Endothelial cell (in vitro differentiated cells): ENCODE measurements at regions not wholly inside any gene's neighbourhood (a gene's known extent, or its start where the extent isn't known, plus 50 kb on each side); places are given as distances from the start of the nearest gene placed in this dataset.

Experiments used
- DNase-seq: peaks from one replicate; pipeline ENCODE4 v3.0.0; 2021; ENCODE audit warnings: low spot score
- H3K27ac Mint-ChIP-seq: one replicate; pipeline ENCODE4 v1.8.0; 2021; ENCODE audit warnings: mixed read lengths, inconsistent platforms; ENCODE audit not compliant: unreplicated experiment
- H3K27me3 Mint-ChIP-seq: one replicate; pipeline ENCODE4 v1.8.0; 2021; ENCODE audit warnings: mild to moderate bottlenecking, moderate library complexity, mixed read lengths, inconsistent platforms; ENCODE audit not compliant: unreplicated experiment
- H3K36me3 Mint-ChIP-seq: one replicate; pipeline ENCODE4 v1.8.0; 2021; ENCODE audit warnings: mild to moderate bottlenecking, low read depth, mixed read lengths, inconsistent platforms; ENCODE audit not compliant: unreplicated experiment
- H3K4me1 Mint-ChIP-seq: one replicate; pipeline ENCODE4 v1.8.0; 2021; ENCODE audit warnings: mild to moderate bottlenecking, mixed read lengths, inconsistent platforms; ENCODE audit not compliant: unreplicated experiment
- H3K4me3 Mint-ChIP-seq: one replicate; pipeline ENCODE4 v1.8.0; 2021; ENCODE audit warnings: mild to moderate bottlenecking, mixed read lengths, inconsistent platforms; ENCODE audit not compliant: unreplicated experiment
- H3K9me3 Mint-ChIP-seq: one replicate; pipeline ENCODE4 v1.8.0; 2021; ENCODE audit warnings: mixed read lengths, inconsistent platforms; ENCODE audit not compliant: unreplicated experiment
- TF ChIP-seq, protein P1 (sequence below): fragments of 200-600 bp; sonication (generic); IDR thresholded peaks from one replicate; pipeline ENCODE4 v1.5.0; 2021; ENCODE audit warnings: antibody characterized with exemption; ENCODE audit not compliant: unreplicated experiment

DNA sequence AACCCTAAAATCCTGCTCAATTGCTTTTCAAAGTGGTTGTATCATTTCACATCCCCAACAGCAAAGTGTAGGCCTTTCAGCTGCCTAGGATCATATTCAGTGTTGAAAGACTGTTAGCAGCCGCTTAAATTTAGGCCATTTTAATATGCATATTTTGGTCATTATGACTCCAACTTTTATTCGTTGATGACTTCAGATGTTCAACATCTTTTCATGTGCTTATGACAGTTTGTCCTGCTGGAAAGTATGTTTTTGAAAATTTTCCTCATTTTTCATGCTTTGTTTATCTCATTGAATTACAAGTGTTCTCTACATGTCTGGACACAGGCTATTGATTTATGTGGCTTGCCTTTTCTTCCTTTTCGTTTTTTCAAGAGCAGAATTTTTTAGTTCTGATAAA, 244.0 kb downstream of the THBS2 start:
- H3K36me3 Mint-ChIP-seq: peaks cover 4% of the 10 kb centered on the region
- TF ChIP-seq, protein P1, sequence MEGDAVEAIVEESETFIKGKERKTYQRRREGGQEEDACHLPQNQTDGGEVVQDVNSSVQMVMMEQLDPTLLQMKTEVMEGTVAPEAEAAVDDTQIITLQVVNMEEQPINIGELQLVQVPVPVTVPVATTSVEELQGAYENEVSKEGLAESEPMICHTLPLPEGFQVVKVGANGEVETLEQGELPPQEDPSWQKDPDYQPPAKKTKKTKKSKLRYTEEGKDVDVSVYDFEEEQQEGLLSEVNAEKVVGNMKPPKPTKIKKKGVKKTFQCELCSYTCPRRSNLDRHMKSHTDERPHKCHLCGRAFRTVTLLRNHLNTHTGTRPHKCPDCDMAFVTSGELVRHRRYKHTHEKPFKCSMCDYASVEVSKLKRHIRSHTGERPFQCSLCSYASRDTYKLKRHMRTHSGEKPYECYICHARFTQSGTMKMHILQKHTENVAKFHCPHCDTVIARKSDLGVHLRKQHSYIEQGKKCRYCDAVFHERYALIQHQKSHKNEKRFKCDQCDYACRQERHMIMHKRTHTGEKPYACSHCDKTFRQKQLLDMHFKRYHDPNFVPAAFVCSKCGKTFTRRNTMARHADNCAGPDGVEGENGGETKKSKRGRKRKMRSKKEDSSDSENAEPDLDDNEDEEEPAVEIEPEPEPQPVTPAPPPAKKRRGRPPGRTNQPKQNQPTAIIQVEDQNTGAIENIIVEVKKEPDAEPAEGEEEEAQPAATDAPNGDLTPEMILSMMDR: no peak
- no peak for DNase-seq
- H3K9me3 Mint-ChIP-seq: peaks cover 4% of the 10 kb centered on the region
- H3K4me3 Mint-ChIP-seq: no peak overlapping the region
- H3K27me3 Mint-ChIP-seq: no peaks in the 10 kb centered on the region
- H3K27ac Mint-ChIP-seq: no peak overlapping the region
- H3K4me1 Mint-ChIP-seq: no peaks in the 10 kb centered on the region

DNA sequence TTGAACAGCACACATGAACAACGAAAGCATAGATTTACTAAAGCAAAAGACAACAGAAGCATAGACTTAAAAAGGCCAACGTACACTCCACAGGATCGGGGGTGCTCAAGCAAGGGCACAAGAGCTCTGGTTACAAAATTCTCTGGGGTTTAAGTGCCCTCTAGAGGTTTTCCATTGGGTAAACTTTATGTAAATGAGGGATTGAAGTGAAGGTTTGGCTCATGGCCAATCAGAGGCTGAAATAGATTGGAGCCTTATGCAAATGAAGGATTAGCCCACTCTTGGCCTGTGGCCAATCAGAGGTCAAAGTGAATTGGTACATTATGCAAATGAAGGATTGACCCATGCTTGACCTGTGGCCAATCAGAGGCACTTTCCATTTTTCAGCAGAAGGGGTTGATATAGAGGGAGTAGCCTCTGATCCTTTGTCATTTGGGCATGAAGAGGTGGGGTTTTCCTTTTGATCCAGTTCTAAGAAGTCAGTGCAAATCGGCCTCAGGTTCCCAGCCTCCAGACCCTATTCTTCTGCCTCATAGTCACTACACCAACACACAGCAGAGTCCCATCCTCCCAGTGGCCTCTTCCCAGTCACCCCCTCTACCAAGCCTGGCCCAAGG, 244.9 kb downstream of the THBS2 start:
- Mint-ChIP-seq H3K4me3 (no peak overlapping the region), H3K27ac (no peak overlapping the region), H3K4me1 (no peaks in the 10 kb centered on the region), H3K9me3 (peaks cover 12% of the 10 kb centered on the region), H3K27me3 (no peaks in the 10 kb centered on the region), H3K36me3 (peaks cover 11% of the 10 kb centered on the region)
- TF ChIP-seq, protein P1: no peak
- DNase-seq: no peak

DNA sequence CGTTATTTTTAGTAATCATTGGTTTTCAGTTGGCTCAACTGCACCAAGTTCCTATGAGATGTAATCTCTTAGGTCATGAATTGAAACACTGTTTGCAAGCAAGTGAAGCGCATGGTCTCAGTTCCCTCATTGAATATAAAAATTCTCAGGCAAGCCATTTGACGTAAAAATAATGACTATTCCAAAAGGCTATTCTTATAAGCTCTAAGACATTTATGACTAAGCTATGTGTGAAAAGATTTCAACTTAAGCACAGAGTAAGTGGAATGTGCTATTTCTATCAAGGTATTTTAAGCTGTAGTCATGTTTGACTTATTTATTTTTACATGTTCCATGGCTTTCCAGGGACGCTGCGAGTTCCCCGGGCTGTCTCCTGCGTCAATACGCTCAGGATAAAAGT, 248.5 kb downstream of the THBS2 start:
- H3K4me1 Mint-ChIP-seq: no peaks in the 10 kb centered on the region
- H3K36me3 Mint-ChIP-seq: peaks cover 11% of the 10 kb centered on the region
- H3K9me3 Mint-ChIP-seq: peaks cover 12% of the 10 kb centered on the region
- TF ChIP-seq, protein P1: no peak
- H3K27ac Mint-ChIP-seq: no peak overlapping the region
- no peak overlapping the region for H3K4me3 Mint-ChIP-seq
- DNase-seq: no peak
- H3K27me3 Mint-ChIP-seq: no peaks in the 10 kb centered on the region

DNA sequence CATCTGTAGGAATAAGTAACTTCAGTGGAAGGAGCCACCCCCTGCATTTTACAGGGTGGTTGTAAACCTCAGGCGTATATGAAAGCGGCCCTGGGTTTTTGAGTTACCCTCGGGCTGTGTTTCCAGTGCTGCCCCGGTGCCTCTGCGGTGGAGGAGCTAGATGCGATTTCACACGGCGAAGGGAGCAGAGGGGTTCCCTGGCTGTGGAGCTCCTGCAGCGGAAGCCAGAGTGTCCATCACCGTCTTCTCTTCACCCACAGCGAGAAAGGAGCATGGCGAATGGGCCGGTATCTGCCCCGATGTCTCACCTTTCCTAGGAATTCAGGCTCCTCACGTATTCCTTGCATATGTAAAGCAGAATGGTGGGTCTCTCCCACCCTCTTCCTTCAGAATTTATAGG, 253.6 kb downstream of the THBS2 start:
- H3K4me1 Mint-ChIP-seq: no peaks in the 10 kb centered on the region
- H3K9me3 Mint-ChIP-seq: peaks cover 11% of the 10 kb centered on the region
- H3K27me3 Mint-ChIP-seq: peaks cover 2% of the 10 kb centered on the region
- peaks cover 11% of the 10 kb centered on the region for H3K36me3 Mint-ChIP-seq
- no peak overlapping the region for H3K4me3 Mint-ChIP-seq
- H3K27ac Mint-ChIP-seq: no peak overlapping the region
- TF ChIP-seq, protein P1: no peak
- no peak for DNase-seq

DNA sequence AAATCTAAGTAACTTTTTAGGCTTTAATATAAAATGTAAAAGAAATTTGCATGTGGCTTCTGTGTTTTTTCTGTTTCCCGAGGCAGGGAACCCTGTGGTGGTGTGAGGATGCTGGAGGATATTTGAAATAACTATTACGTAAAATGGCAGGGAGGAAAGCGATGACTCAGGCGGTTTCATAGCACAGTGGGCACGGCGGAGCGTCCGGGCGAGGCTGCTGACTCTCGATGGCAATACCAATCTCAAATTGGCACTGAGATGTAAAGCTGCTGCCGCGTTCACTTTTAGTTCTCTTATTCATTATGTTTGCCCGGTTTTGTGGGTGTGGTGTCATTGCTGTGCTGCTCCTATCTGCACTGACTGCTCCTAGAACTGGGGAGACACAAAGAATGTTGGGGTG, 254.3 kb downstream of the THBS2 start:
- Mint-ChIP-seq H3K4me1 (no peaks in the 10 kb centered on the region), H3K9me3 (peaks cover 5% of the 10 kb centered on the region), H3K4me3 (no peak overlapping the region), H3K36me3 (peaks cover 5% of the 10 kb centered on the region), H3K27me3 (peaks cover 2% of the 10 kb centered on the region), H3K27ac (no peak overlapping the region)
- no peak for DNase-seq
- TF ChIP-seq, protein P1: no peak
